ENCODE measurements at regions not wholly inside any gene's neighbourhood (a gene's known extent, or its start where the extent isn't known, plus 50 kb on each side); places are given as distances from the start of the nearest gene placed in this dataset.
"Not testable (repeated sequence)": the region's sequence is repeated elsewhere in the genome, so short reads cannot be mapped to it uniquely, and the experiment has no call there.

- DNase-seq (ENCODE audit: low read depth in 3 of 3): no peak
Measured at GRCh38 chr21:20334585-20334984, 663.6 kb upstream of the NCAM2 start.

- DNase-seq (ENCODE audit: low read depth in 3 of 3): no peak
Measured at GRCh38 chr21:20341431-20341830, 656.8 kb upstream of the NCAM2 start.

GRCh38 chr21:20343186-20343585 lies 655.0 kb upstream of the NCAM2 start:
- no peak for DNase-seq (ENCODE audit: low read depth in 3 of 3)

- DNase-seq (ENCODE audit: low read depth in 3 of 3): no peak
Measured at GRCh38 chr21:20351138-20351537, 647.1 kb upstream of the NCAM2 start.

GRCh38 chr21:20353351-20353750 lies 644.9 kb upstream of the NCAM2 start:
- DNase-seq (ENCODE audit: low read depth in 3 of 3): no peak

- no peak for DNase-seq (ENCODE audit: low read depth in 3 of 3)
Measured at GRCh38 chr21:20373031-20373430, 625.2 kb upstream of the NCAM2 start.

GRCh38 chr21:20377250-20377649 lies 621.0 kb upstream of the NCAM2 start:
- no peak for DNase-seq (ENCODE audit: low read depth in 3 of 3)

GRCh38 chr21:20388400-20388799 lies 609.8 kb upstream of the NCAM2 start:
- no peak for DNase-seq (ENCODE audit: low read depth in 3 of 3)

- DNase-seq (ENCODE audit: low read depth in 3 of 3): no peak
Measured at GRCh38 chr21:20396798-20397197, 601.4 kb upstream of the NCAM2 start.

GRCh38 chr21:20404915-20405314 lies 593.3 kb upstream of the NCAM2 start:
- no peak for DNase-seq (ENCODE audit: low read depth in 3 of 3)

GRCh38 chr21:20418353-20418752 lies 579.9 kb upstream of the NCAM2 start:
- no peak for DNase-seq (ENCODE audit: low read depth in 3 of 3)

GRCh38 chr21:20419772-20420171 lies 578.4 kb upstream of the NCAM2 start:
- no peak for DNase-seq (ENCODE audit: low read depth in 3 of 3)

- DNase-seq (ENCODE audit: low read depth in 3 of 3): no peak
Measured at GRCh38 chr21:20424943-20425342, 573.3 kb upstream of the NCAM2 start.

GRCh38 chr21:20425856-20426255 lies 572.4 kb upstream of the NCAM2 start:
- no peak for DNase-seq (ENCODE audit: low read depth in 3 of 3)

- DNase-seq (ENCODE audit: low read depth in 3 of 3): no peak
Measured at GRCh38 chr21:20440338-20440737, 557.9 kb upstream of the NCAM2 start.

- no peak for DNase-seq (ENCODE audit: low read depth in 3 of 3)
Measured at GRCh38 chr21:20443558-20444155, 554.6 kb upstream of the NCAM2 start.

GRCh38 chr21:20445971-20446370 lies 552.2 kb upstream of the NCAM2 start:
- no peak for DNase-seq (ENCODE audit: low read depth in 3 of 3)

- no peak for DNase-seq (ENCODE audit: low read depth in 3 of 3)
Measured at GRCh38 chr21:20451046-20451445, 547.2 kb upstream of the NCAM2 start.

- DNase-seq (ENCODE audit: low read depth in 3 of 3): no peak
Measured at GRCh38 chr21:20452935-20453334, 545.3 kb upstream of the NCAM2 start.

- DNase-seq (ENCODE audit: low read depth in 3 of 3): no peak
Measured at GRCh38 chr21:20459838-20460237, 538.4 kb upstream of the NCAM2 start.

- no peak for DNase-seq (ENCODE audit: low read depth in 3 of 3)
Measured at GRCh38 chr21:20463362-20463761, 534.8 kb upstream of the NCAM2 start.

GRCh38 chr21:20469361-20469760 lies 528.8 kb upstream of the NCAM2 start:
- DNase-seq (ENCODE audit: low read depth in 3 of 3): no peak

- no peak for DNase-seq (ENCODE audit: low read depth in 3 of 3)
Measured at GRCh38 chr21:20486303-20486702, 511.9 kb upstream of the NCAM2 start.

GRCh38 chr21:20502915-20503314 lies 495.3 kb upstream of the NCAM2 start:
- DNase-seq (ENCODE audit: low read depth in 3 of 3): not testable (repeated sequence)

Measured in stimulated activated CD4-positive, alpha-beta T cell treated with anti-CD3 and anti-CD28 coated beads, TNF-alpha, amount 100 ng/mL, for 48 hours (primary cell).